C4-2B (cell line): ENCODE measurements at regions not wholly inside any gene's neighbourhood (a gene's known extent, or its start where the extent isn't known, plus 50 kb on each side); places are given as distances from the start of the nearest gene placed in this dataset.

Experiments used
- ZFX ChIP-seq: fragments of 450-650 bp; IDR thresholded peaks from 2 replicates; pipeline ENCODE4 v1.6.1; 2017
- TF ChIP-seq, protein P1 (sequence below): fragments of 450-650 bp; conservative IDR thresholded peaks from 2 replicates; pipeline ENCODE4 v1.5.1; 2017; ENCODE audit warnings: mild to moderate bottlenecking

DNA sequence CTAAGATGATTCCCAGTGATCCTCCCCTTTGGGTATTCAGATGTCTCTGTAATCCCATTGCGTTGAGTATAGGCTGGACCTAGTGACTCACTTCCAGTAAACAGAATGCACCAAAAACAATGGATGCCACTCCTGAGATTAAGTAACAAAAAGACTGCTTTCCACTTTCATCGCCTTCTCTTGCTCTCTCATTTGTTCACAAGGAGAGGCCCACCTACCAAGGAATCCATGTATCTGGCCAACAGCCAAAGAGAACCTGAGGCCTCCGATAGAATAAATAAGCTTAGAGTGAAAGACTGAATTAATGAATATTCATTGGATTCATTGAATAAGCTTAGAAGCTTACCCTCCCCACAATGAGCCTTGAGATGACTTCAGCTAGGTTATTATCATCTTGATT is 454.6 kb downstream of the KCNA4 start:
- no peak for TF ChIP-seq ZFX
- TF ChIP-seq, protein P1, sequence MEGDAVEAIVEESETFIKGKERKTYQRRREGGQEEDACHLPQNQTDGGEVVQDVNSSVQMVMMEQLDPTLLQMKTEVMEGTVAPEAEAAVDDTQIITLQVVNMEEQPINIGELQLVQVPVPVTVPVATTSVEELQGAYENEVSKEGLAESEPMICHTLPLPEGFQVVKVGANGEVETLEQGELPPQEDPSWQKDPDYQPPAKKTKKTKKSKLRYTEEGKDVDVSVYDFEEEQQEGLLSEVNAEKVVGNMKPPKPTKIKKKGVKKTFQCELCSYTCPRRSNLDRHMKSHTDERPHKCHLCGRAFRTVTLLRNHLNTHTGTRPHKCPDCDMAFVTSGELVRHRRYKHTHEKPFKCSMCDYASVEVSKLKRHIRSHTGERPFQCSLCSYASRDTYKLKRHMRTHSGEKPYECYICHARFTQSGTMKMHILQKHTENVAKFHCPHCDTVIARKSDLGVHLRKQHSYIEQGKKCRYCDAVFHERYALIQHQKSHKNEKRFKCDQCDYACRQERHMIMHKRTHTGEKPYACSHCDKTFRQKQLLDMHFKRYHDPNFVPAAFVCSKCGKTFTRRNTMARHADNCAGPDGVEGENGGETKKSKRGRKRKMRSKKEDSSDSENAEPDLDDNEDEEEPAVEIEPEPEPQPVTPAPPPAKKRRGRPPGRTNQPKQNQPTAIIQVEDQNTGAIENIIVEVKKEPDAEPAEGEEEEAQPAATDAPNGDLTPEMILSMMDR = no peak
